ENCODE measurements at regions not wholly inside any gene's neighbourhood (a gene's known extent, or its start where the extent isn't known, plus 50 kb on each side); places are given as distances from the start of the nearest gene placed in this dataset.

- H3K27ac ChIP-seq (ENCODE audit: low read depth, low read length), result no peak overlapping the region
- no peak overlapping the region for H3K4me3 ChIP-seq (ENCODE audit: low read length)
- TF ChIP-seq, protein P1, sequence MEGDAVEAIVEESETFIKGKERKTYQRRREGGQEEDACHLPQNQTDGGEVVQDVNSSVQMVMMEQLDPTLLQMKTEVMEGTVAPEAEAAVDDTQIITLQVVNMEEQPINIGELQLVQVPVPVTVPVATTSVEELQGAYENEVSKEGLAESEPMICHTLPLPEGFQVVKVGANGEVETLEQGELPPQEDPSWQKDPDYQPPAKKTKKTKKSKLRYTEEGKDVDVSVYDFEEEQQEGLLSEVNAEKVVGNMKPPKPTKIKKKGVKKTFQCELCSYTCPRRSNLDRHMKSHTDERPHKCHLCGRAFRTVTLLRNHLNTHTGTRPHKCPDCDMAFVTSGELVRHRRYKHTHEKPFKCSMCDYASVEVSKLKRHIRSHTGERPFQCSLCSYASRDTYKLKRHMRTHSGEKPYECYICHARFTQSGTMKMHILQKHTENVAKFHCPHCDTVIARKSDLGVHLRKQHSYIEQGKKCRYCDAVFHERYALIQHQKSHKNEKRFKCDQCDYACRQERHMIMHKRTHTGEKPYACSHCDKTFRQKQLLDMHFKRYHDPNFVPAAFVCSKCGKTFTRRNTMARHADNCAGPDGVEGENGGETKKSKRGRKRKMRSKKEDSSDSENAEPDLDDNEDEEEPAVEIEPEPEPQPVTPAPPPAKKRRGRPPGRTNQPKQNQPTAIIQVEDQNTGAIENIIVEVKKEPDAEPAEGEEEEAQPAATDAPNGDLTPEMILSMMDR (conservative IDR thresholded peaks at IDR 0.05), result no peak
- H3K27me3 ChIP-seq (ENCODE audit: control insufficient read depth, insufficient read depth, low read length, poor library complexity, severe bottlenecking), result no peaks in the 10 kb centered on the region
- 75 to 82% methylated on average over 3 of the region's 3 CpGs for WGBS, 2 experiments (ENCODE audit: insufficient coverage in 1 of 2, insufficient read length in 1 of 2)
- Mint-ChIP-seq H3K27me3 (ENCODE audit: insufficient read depth) (peaks cover 8% of the 10 kb centered on the region), H3K36me3 (ENCODE audit: low read depth) (no peaks in the 10 kb centered on the region), H3K4me3 (no peak overlapping the region), H3K4me1 (peaks cover 36% of the 10 kb centered on the region), H3K9me3 (no peaks in the 10 kb centered on the region), H3K27ac (no peak overlapping the region)
- DNase-seq, result no peak
- H3K9me3 ChIP-seq (ENCODE audit: control insufficient read depth, low read length), result no peaks in the 10 kb centered on the region
- H3K36me3 ChIP-seq (ENCODE audit: control insufficient read depth, insufficient read depth, low read length), result no peaks in the 10 kb centered on the region
- peaks cover 10% of the 10 kb centered on the region for H3K4me1 ChIP-seq (ENCODE audit: control insufficient read depth, insufficient read depth, low read length)
- no peak overlapping the region for H3K9ac ChIP-seq (ENCODE audit: extremely low read depth, low read length, poor library complexity, severe bottlenecking)
These were observed 220.6 kb upstream of the NMUR2 start for GRCh38 chr5:152625696-152626095.

DNA sequence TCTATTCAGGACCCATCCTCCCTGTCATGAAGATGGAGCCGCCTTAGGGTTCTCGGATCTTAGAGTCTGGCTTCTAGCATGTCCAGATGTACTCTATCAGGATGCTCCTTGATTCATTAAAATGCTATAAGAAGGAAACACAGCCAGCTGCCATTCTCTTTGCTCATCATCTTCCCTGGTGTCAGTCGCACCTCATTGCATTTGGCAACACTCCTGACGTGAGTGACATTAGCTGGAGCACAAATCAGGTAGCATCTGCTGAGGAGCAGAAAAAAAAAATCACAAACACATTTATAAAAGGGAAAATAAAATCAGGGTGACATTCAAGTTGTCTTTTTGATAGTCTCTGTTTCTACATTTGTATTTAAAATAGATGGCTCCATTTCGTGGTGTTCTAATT lies 226.1 kb upstream of the NMUR2 start:
- Mint-ChIP-seq H3K4me3 (no peak overlapping the region), H3K4me1 (peaks cover 18% of the 10 kb centered on the region), H3K27ac (no peak overlapping the region), H3K27me3 (ENCODE audit: insufficient read depth) (peaks cover 12% of the 10 kb centered on the region), H3K36me3 (ENCODE audit: low read depth) (no peaks in the 10 kb centered on the region), H3K9me3 (no peaks in the 10 kb centered on the region)
- no peak for DNase-seq
- Histone ChIP-seq H3K4me3 (ENCODE audit: low read length) (no peak overlapping the region), H3K9ac (ENCODE audit: extremely low read depth, low read length, poor library complexity, severe bottlenecking) (no peak overlapping the region), H3K9me3 (ENCODE audit: control insufficient read depth, low read length) (no peaks in the 10 kb centered on the region), H3K27ac (ENCODE audit: low read depth, low read length) (no peak overlapping the region), H3K4me1 (ENCODE audit: control insufficient read depth, insufficient read depth, low read length) (peaks cover 8% of the 10 kb centered on the region), H3K27me3 (ENCODE audit: control insufficient read depth, insufficient read depth, low read length, poor library complexity, severe bottlenecking) (no peaks in the 10 kb centered on the region), H3K36me3 (ENCODE audit: control insufficient read depth, insufficient read depth, low read length) (no peaks in the 10 kb centered on the region)
- TF ChIP-seq, protein P1 (conservative IDR thresholded peaks at IDR 0.05), result no peak
- WGBS, 2 experiments (ENCODE audit: insufficient coverage in 1 of 2, insufficient read length in 1 of 2), result 76 to 84% methylated on average over 4 to 5 of the region's 5 CpGs

DNA sequence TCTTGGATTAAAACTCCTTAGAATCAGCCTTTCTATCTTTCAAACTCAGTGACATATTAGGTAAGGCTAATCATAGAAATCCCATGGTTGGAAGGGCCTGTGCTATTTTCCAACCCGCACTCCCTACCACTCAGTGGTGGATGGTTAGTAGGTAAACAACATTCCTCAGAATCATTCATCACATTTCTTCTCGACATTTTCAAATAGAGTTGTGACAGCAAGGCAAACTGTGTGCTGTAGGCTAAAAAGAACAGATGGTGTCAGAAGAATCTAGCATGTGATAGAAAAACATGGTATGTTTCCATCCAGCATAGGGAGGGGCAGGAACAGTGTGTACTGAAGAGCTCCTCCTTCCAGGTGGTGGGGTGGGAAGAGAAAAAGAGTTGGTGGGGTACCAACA lies 227.3 kb upstream of the NMUR2 start:
- Histone ChIP-seq H3K27ac (ENCODE audit: low read depth, low read length) (no peak overlapping the region), H3K4me3 (ENCODE audit: low read length) (no peak overlapping the region), H3K36me3 (ENCODE audit: control insufficient read depth, insufficient read depth, low read length) (no peaks in the 10 kb centered on the region), H3K27me3 (ENCODE audit: control insufficient read depth, insufficient read depth, low read length, poor library complexity, severe bottlenecking) (no peaks in the 10 kb centered on the region), H3K4me1 (ENCODE audit: control insufficient read depth, insufficient read depth, low read length) (peaks cover 5% of the 10 kb centered on the region), H3K9ac (ENCODE audit: extremely low read depth, low read length, poor library complexity, severe bottlenecking) (no peak overlapping the region), H3K9me3 (ENCODE audit: control insufficient read depth, low read length) (no peaks in the 10 kb centered on the region)
- H3K4me1 Mint-ChIP-seq, result peaks cover 14% of the 10 kb centered on the region
- no peak overlapping the region for H3K27ac Mint-ChIP-seq
- TF ChIP-seq, protein P1 (conservative IDR thresholded peaks at IDR 0.05), result no peak
- H3K27me3 Mint-ChIP-seq (ENCODE audit: insufficient read depth), result peaks cover 12% of the 10 kb centered on the region
- no peaks in the 10 kb centered on the region for H3K9me3 Mint-ChIP-seq
- DNase-seq, result no peak
- H3K36me3 Mint-ChIP-seq (ENCODE audit: low read depth), result no peaks in the 10 kb centered on the region
- no peak overlapping the region for H3K4me3 Mint-ChIP-seq
- WGBS, 2 experiments (ENCODE audit: insufficient coverage in 1 of 2, insufficient read length in 1 of 2), result 67 to 100% methylated on average over 1 to 2 of the region's 2 CpGs

All from endodermal cell (in vitro differentiated cells).